GM18870 (cell line): ENCODE measurements at regions not wholly inside any gene's neighbourhood (a gene's known extent, or its start where the extent isn't known, plus 50 kb on each side); places are given as distances from the start of the nearest gene placed in this dataset.
"Not testable (repeated sequence)": the region's sequence is repeated elsewhere in the genome, so short reads cannot be mapped to it uniquely, and the experiment has no call there.

Source experiments
- ATAC-seq: cut with Tn5 transposase; IDR thresholded peaks from one replicate; pipeline ENCODE4 v1.9.1; 2021; ENCODE audit warnings: moderate library complexity; ENCODE audit not compliant: unreplicated experiment

GRCh38 chr3:164390046-164390445, 688.2 kb downstream of the SI start:
- ATAC-seq = no peak

GRCh38 chr3:164387236-164387635, 691.1 kb downstream of the SI start:
- ATAC-seq = no peak

- no peak for ATAC-seq
These were observed 698.1 kb downstream of the SI start for GRCh38 chr3:164380156-164380555.

- ATAC-seq = no peak
These were observed 700.8 kb downstream of the SI start for GRCh38 chr3:164377466-164377865.

- ATAC-seq = no peak
These were observed 702.3 kb downstream of the SI start for GRCh38 chr3:164375995-164376394.

- no peak for ATAC-seq
These were observed 702.8 kb downstream of the SI start for GRCh38 chr3:164375538-164375937.

- no peak for ATAC-seq
These were observed 706.6 kb downstream of the SI start for GRCh38 chr3:164371681-164372080.

- no peak for ATAC-seq
These were observed 707.3 kb downstream of the SI start for GRCh38 chr3:164370970-164371369.

GRCh38 chr3:164365242-164365641, 713.1 kb downstream of the SI start:
- ATAC-seq = no peak

GRCh38 chr3:164364111-164364510, 714.2 kb downstream of the SI start:
- ATAC-seq = no peak

- ATAC-seq = no peak
These were observed 717.4 kb downstream of the SI start for GRCh38 chr3:164360738-164361406.

GRCh38 chr3:164360078-164360578, 718.2 kb downstream of the SI start:
- ATAC-seq = no peak

GRCh38 chr3:164352991-164353390, 725.3 kb downstream of the SI start:
- no peak for ATAC-seq

- ATAC-seq = no peak
These were observed 727.2 kb downstream of the SI start for GRCh38 chr3:164351131-164351530.

GRCh38 chr3:164342206-164342605, 736.1 kb downstream of the SI start:
- not testable (repeated sequence) for ATAC-seq

GRCh38 chr3:164341086-164341485, 737.2 kb downstream of the SI start:
- ATAC-seq = no peak

GRCh38 chr3:164340273-164340672, 738.0 kb downstream of the SI start:
- no peak for ATAC-seq

- ATAC-seq = no peak
These were observed 745.2 kb downstream of the SI start for GRCh38 chr3:164332831-164333802.

- no peak for ATAC-seq
These were observed 751.6 kb downstream of the SI start for GRCh38 chr3:164326714-164327113.

- no peak for ATAC-seq
These were observed 757.3 kb downstream of the SI start for GRCh38 chr3:164320962-164321361.

- ATAC-seq = no peak
These were observed 772.3 kb downstream of the SI start for GRCh38 chr3:164306042-164306441.

GRCh38 chr3:164303894-164304293, 774.4 kb downstream of the SI start:
- no peak for ATAC-seq
